BJ (cell line): ENCODE measurements at regions not wholly inside any gene's neighbourhood (a gene's known extent, or its start where the extent isn't known, plus 50 kb on each side); places are given as distances from the start of the nearest gene placed in this dataset.

Experiments
- CTCF ChIA-PET: fragments of 350-600 bp; formaldehyde crosslinking; extraction: SDS; loops from one replicate; lab custom pipeline; 2021; ENCODE audit warnings: antibody characterized with exemption, inconsistent platforms; lab: Yijun Ruan, JAX
- POLR2A ChIA-PET: fragments of 300-600 bp; sonication (Branson Sonifier 250); formaldehyde crosslinking; extraction: SDS; loops from one replicate; lab custom pipeline; 2021; ENCODE audit warnings: antibody characterized with exemption; lab: Charles Lee
- DNase-seq: peaks from one replicate; pipeline ENCODE4 v3.0.0-alpha.2; 2011; ENCODE audit warnings: low read depth
- H3K27me3 ChIP-seq: 2 replicates; pipeline ENCODE4 v1.6.0; 2011; ENCODE audit warnings: low read length; ENCODE audit not compliant: control insufficient read depth, insufficient read depth
- H3K36me3 ChIP-seq: 2 replicates; pipeline ENCODE4 v1.5.1; 2011; ENCODE audit warnings: low read length; ENCODE audit not compliant: control insufficient read depth, insufficient read depth
- H3K4me3 ChIP-seq: 2 replicates; pipeline ENCODE4 v1.5.1; 2011; ENCODE audit warnings: low read depth, mild to moderate bottlenecking, control low read depth, low read length
- CTCF ChIP-seq: IDR thresholded peaks from 2 replicates; pipeline ENCODE4 v1.5.1; 2011; ENCODE audit warnings: low read depth, mild to moderate bottlenecking, control low read depth, inconsistent platforms, low read length, moderate library complexity; ENCODE audit not compliant: insufficient read depth

DNA sequence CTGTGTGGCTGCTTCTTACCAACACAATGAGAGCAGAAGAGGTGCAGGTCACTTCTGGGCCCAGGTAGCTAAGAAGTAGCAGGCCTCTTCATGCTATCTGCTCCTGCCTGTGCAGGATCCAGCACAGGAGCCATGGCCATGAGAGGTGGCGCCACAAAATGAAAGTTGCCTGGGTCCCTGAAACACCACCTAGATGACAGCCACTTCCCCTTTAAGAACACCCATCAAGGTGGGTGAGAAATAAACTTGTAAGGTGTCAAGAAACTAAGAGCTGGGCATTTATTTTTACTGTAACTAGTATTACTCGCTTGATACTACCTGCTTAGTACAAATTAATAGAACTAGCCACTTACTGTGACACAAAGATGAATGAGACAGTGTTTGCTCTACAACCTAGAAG, 484.6 kb upstream of the TBL1XR1 start:
- Histone ChIP-seq H3K36me3 (no peaks in the 10 kb centered on the region), H3K27me3 (no peaks in the 10 kb centered on the region), H3K4me3 (no peak overlapping the region)
- no peak for TF ChIP-seq CTCF
- ChIA-PET POLR2A (no interaction called here), CTCF (interaction anchor here (0.6 kb wide), 1 partner anchor 252 kb away, joined by 3 read pairs; no protein-coding TSS in a partner anchor)
- no peak for DNase-seq

- no peak for TF ChIP-seq CTCF
- POLR2A ChIA-PET, result no interaction called here
- Histone ChIP-seq H3K36me3 (no peaks in the 10 kb centered on the region), H3K27me3 (no peaks in the 10 kb centered on the region), H3K4me3 (no peak overlapping the region)
- CTCF ChIA-PET, result no interaction called here
- DNase-seq, result no peak
Measured at GRCh38 chr3:177683586-177683985, 486.3 kb upstream of the TBL1XR1 start.

GRCh38 chr3:177686671-177687070, 489.4 kb upstream of the TBL1XR1 start:
- Histone ChIP-seq H3K36me3 (no peaks in the 10 kb centered on the region), H3K4me3 (no peak overlapping the region), H3K27me3 (no peaks in the 10 kb centered on the region)
- TF ChIP-seq CTCF, result no peak
- POLR2A ChIA-PET, result no interaction called here
- CTCF ChIA-PET, result interaction anchor here (0.6 kb wide), 1 partner anchor 62 kb away, joined by 3 read pairs; no protein-coding TSS in a partner anchor
- no peak for DNase-seq

DNA sequence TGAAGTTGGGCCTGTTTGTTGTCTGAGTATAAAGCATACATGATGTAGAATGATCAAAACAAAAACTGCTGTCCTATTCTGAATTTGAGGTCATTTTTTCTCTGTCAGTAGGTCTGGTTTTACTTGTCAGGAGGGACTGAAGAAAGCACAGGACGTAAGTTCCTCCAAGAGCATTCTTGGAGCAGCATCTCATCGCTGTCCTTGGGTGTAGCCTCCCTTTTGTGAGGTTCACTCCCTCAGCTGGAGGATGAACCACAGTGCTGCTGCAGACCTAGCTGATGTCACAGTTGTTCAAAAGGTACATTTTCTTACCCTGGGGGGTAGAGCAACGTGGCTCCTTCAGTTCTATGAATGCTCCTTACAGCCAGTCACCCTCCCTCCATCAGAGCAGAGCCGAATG, 490.0 kb upstream of the TBL1XR1 start:
- POLR2A ChIA-PET, result no interaction called here

DNA sequence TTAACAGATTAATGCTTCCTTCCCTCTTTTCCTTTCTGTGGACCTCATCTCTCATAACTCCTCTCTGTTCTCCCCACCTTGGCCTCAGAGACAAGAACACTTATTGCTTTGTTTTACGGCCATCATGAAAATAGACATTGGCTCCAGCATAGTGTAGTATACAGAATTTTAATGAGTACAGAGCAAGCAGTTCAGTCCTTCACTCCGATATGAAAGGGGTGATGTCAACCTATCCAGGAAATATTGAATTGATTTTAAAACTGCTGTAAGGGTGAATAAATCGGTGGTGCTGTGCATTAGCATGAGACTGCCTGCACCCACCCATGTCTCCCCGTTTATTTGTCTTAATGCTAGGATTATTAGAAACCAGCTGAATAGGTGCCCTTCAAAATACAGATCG, 490.9 kb upstream of the TBL1XR1 start:
- TF ChIP-seq CTCF, result no peak
- no peaks in the 10 kb centered on the region for H3K27me3 ChIP-seq
- no peak overlapping the region for H3K4me3 ChIP-seq
- POLR2A ChIA-PET, result no interaction called here
- CTCF ChIA-PET, result no interaction called here
- DNase-seq, result no peak
- no peaks in the 10 kb centered on the region for H3K36me3 ChIP-seq

More for the DNA sequence above, 490.0 kb upstream of the TBL1XR1 start:
- Histone ChIP-seq H3K27me3 (no peaks in the 10 kb centered on the region), H3K4me3 (no peak overlapping the region), H3K36me3 (no peaks in the 10 kb centered on the region)
- no peak for TF ChIP-seq CTCF
- CTCF ChIA-PET, result no interaction called here
- DNase-seq, result no peak
